ENCODE measurements at regions not wholly inside any gene's neighbourhood (a gene's known extent, or its start where the extent isn't known, plus 50 kb on each side); places are given as distances from the start of the nearest gene placed in this dataset.

DNA sequence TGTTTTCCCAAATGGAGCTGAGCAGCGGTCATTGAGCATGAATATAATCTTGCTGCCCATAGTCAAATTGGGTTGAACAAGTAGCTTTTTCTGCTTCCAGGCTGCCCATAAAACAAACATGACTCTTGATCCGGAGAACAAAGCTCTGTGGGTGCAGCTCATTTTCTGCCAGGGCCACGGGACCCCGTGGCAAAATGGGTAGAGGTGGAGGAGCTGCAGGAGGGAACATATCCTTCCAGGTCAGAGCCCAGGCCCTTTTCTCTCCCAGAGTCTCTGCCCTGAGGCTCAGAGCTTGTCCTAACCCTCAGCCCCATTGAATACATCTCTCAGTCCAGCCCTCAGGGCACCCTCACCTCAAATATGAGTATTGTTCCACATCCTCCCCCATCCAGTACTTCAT lies 151.6 kb upstream of the TWIST2 start:
- H3K9me3 Mint-ChIP-seq = no peaks in the 10 kb centered on the region
- no peak overlapping the region for H3K4me3 Mint-ChIP-seq
- TF ChIP-seq, protein P1, sequence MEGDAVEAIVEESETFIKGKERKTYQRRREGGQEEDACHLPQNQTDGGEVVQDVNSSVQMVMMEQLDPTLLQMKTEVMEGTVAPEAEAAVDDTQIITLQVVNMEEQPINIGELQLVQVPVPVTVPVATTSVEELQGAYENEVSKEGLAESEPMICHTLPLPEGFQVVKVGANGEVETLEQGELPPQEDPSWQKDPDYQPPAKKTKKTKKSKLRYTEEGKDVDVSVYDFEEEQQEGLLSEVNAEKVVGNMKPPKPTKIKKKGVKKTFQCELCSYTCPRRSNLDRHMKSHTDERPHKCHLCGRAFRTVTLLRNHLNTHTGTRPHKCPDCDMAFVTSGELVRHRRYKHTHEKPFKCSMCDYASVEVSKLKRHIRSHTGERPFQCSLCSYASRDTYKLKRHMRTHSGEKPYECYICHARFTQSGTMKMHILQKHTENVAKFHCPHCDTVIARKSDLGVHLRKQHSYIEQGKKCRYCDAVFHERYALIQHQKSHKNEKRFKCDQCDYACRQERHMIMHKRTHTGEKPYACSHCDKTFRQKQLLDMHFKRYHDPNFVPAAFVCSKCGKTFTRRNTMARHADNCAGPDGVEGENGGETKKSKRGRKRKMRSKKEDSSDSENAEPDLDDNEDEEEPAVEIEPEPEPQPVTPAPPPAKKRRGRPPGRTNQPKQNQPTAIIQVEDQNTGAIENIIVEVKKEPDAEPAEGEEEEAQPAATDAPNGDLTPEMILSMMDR (IDR thresholded peaks at IDR 0.05) = no peak
- no peak overlapping the region for H3K4me2 ChIP-seq (replicated peaks; ENCODE audit: extremely low read depth, low read length, poor library complexity, severe bottlenecking)
- no peaks in the 10 kb centered on the region for H3K4me1 Mint-ChIP-seq
- H3K79me2 ChIP-seq (ENCODE audit: insufficient read depth, low read length) = no peaks in the 10 kb centered on the region
- no peaks in the 10 kb centered on the region for H3K4me1 ChIP-seq (ENCODE audit: control insufficient read depth in 1 of 2, insufficient read depth in 2 of 2, low read length in 2 of 2)
- H3K36me3 ChIP-seq (replicated peaks in 1 of 2; ENCODE audit: control insufficient read depth in 1 of 2, insufficient read depth in 2 of 2, low read length in 2 of 2) = no peaks in the 10 kb centered on the region
- no peak overlapping the region for H3K9ac ChIP-seq (ENCODE audit: insufficient read depth, low read length, poor library complexity, severe bottlenecking)
- 88% methylated on average over 1 of the region's 4 CpGs for WGBS (ENCODE audit: insufficient coverage)
- H3K27ac ChIP-seq (ENCODE audit: low read depth in 1 of 2, low read length in 2 of 2) = no peak overlapping the region
- no peak for DNase-seq
- H3K9me3 ChIP-seq (replicated peaks in 1 of 2; ENCODE audit: control insufficient read depth in 1 of 2, insufficient read depth in 1 of 2, low read length in 2 of 2) = no peaks in the 10 kb centered on the region
- H3K27ac Mint-ChIP-seq = no peak overlapping the region
- H3K27me3 ChIP-seq (ENCODE audit: control insufficient read depth in 2 of 2, insufficient read depth in 2 of 2, low read length in 2 of 2) = no peaks in the 10 kb centered on the region
- no peaks in the 10 kb centered on the region for H3K36me3 Mint-ChIP-seq
- H3K27me3 Mint-ChIP-seq (ENCODE audit: low read depth in 3 of 3) = peaks cover 3 to 10% (median 7%) of the 10 kb centered on the region in 3 donors
- H4K20me1 ChIP-seq (ENCODE audit: insufficient read depth, low read length) = no peaks in the 10 kb centered on the region
- no peak overlapping the region for H2AFZ ChIP-seq (ENCODE audit: insufficient read depth, low read depth, low read length, poor library complexity, severe bottlenecking)
- no peak overlapping the region for H3K4me3 ChIP-seq (replicated peaks in 1 of 3; ENCODE audit: low read depth in 2 of 3, low read length in 3 of 3)
- intact Hi-C loops (cut with micrococcal nuclease) = no loop called here

DNA sequence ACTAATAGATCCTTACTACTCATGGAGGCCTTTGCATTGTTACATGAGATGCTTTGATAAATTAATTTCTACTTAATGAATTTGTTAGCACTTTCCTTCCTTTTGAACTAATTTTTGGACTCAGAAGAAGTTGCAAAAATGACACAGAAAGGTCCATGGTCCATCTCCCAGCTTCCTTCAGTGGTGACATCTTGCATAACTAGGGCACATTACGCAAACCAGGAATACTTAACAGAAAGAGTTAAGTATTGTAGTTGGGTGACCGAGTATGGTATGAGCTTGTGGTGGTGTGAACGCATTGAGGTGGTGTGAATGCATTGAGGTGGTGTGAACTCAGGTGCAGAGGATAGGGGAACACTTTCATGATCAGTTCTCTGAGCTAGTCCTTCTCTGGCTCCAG lies 151.1 kb upstream of the TWIST2 start:
- H3K9me3 Mint-ChIP-seq = peaks cover 0 to 2% (median 0%) of the 10 kb centered on the region in 7 donors
- H3K36me3 ChIP-seq (replicated peaks in 1 of 2; ENCODE audit: control insufficient read depth in 1 of 2, insufficient read depth in 2 of 2, low read length in 2 of 2) = no peaks in the 10 kb centered on the region
- no peaks in the 10 kb centered on the region for H3K9me3 ChIP-seq (replicated peaks in 1 of 2; ENCODE audit: control insufficient read depth in 1 of 2, insufficient read depth in 1 of 2, low read length in 2 of 2)
- H3K27ac ChIP-seq (ENCODE audit: low read depth in 1 of 2, low read length in 2 of 2) = no peak overlapping the region
- 80% methylated on average over 1 of the region's 3 CpGs for WGBS (ENCODE audit: insufficient coverage)
- DNase-seq = no peak
- TF ChIP-seq, protein P1 (IDR thresholded peaks at IDR 0.05) = no peak
- H3K36me3 Mint-ChIP-seq = no peaks in the 10 kb centered on the region
- no peak overlapping the region for H3K9ac ChIP-seq (ENCODE audit: insufficient read depth, low read length, poor library complexity, severe bottlenecking)
- no peak overlapping the region for H2AFZ ChIP-seq (ENCODE audit: insufficient read depth, low read depth, low read length, poor library complexity, severe bottlenecking)
- intact Hi-C loops (cut with micrococcal nuclease) = no loop called here
- H3K27me3 ChIP-seq (ENCODE audit: control insufficient read depth in 2 of 2, insufficient read depth in 2 of 2, low read length in 2 of 2) = no peaks in the 10 kb centered on the region
- H3K4me1 ChIP-seq (ENCODE audit: control insufficient read depth in 1 of 2, insufficient read depth in 2 of 2, low read length in 2 of 2) = no peaks in the 10 kb centered on the region
- no peak overlapping the region for H3K4me2 ChIP-seq (replicated peaks; ENCODE audit: extremely low read depth, low read length, poor library complexity, severe bottlenecking)
- H3K4me3 ChIP-seq (replicated peaks in 1 of 3; ENCODE audit: low read depth in 2 of 3, low read length in 3 of 3) = no peak overlapping the region
- no peaks in the 10 kb centered on the region for H3K4me1 Mint-ChIP-seq
- no peak overlapping the region for H3K27ac Mint-ChIP-seq
- H3K4me3 Mint-ChIP-seq = no peak overlapping the region
- H4K20me1 ChIP-seq (ENCODE audit: insufficient read depth, low read length) = no peaks in the 10 kb centered on the region
- H3K79me2 ChIP-seq (ENCODE audit: insufficient read depth, low read length) = no peaks in the 10 kb centered on the region
- H3K27me3 Mint-ChIP-seq (ENCODE audit: low read depth in 3 of 3) = peaks cover 6 to 11% (median 7%) of the 10 kb centered on the region in 3 donors

Measured in CD14-positive monocyte (primary cell).